Bronchial epithelial cell (primary cell): ENCODE measurements at regions not wholly inside any gene's neighbourhood (a gene's known extent, or its start where the extent isn't known, plus 50 kb on each side); places are given as distances from the start of the nearest gene placed in this dataset.
A peak's percentile ranks its signal among the peaks of the same experiment; 100 is the strongest.

Experiments used
- DNase-seq: peaks from one replicate; pipeline ENCODE4 v3.0.0-alpha.2; 2010; ENCODE audit warnings: low read depth
- FAIRE-seq: peaks from 2 replicates; lab custom pipeline; 2011; peaks lifted over from hg19 to GRCh38; lab: Jason Lieb, UNC
- H3K27me3 ChIP-seq: 2 replicates; pipeline ENCODE4 v1.5.1; 2011; ENCODE audit warnings: low read length; ENCODE audit not compliant: control insufficient read depth, insufficient read depth
- H3K36me3 ChIP-seq: 2 replicates; pipeline ENCODE4 v1.5.1; 2011; ENCODE audit warnings: low read length; ENCODE audit not compliant: control insufficient read depth, insufficient read depth
- H3K4me3 ChIP-seq: 2 replicates; pipeline ENCODE4 v1.5.1; 2011; ENCODE audit warnings: mild to moderate bottlenecking, low read depth, low read length, control low read depth
- CTCF ChIP-seq: IDR thresholded peaks from 2 replicates; pipeline ENCODE4 v1.5.1; 2011; ENCODE audit warnings: mild to moderate bottlenecking, moderate library complexity, low read length, control low read depth, inconsistent platforms; ENCODE audit not compliant: insufficient read depth, severe bottlenecking

- no peak for TF ChIP-seq CTCF
- no peak overlapping the region for H3K4me3 ChIP-seq
- FAIRE-seq (no peak), DNase-seq (peak; percentile 35)
- no peaks in the 10 kb centered on the region for H3K27me3 ChIP-seq
- no peaks in the 10 kb centered on the region for H3K36me3 ChIP-seq
These were observed 136.1 kb upstream of the MME start for GRCh38 chr3:154943981-154944380.

DNA sequence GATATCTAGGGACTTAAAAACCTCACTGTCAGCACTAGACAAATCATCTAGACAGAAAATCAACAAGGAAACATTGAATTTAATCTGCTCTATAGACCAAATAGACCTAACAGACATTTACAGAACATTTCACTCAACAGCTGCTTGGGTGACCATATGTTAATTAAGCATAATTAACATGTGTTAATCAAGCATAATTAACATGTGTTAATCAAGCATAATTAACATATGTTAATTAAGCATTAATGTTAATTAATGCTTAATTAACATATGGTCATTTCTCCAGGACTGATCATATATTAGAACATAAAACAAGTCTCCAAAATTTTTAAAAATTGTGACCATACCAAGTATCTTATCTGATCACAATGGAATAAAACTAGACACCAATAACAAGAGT, 137.3 kb upstream of the MME start:
- FAIRE-seq (no peak), DNase-seq (no peak)
- TF ChIP-seq CTCF: no peak
- no peaks in the 10 kb centered on the region for H3K27me3 ChIP-seq
- no peak overlapping the region for H3K4me3 ChIP-seq
- no peaks in the 10 kb centered on the region for H3K36me3 ChIP-seq

GRCh38 chr3:154936196-154936595, 143.9 kb upstream of the MME start:
- H3K36me3 ChIP-seq: no peaks in the 10 kb centered on the region
- no peak overlapping the region for H3K4me3 ChIP-seq
- no peak for DNase-seq
- TF ChIP-seq CTCF: no peak
- no peak for FAIRE-seq
- H3K27me3 ChIP-seq: no peaks in the 10 kb centered on the region

- H3K36me3 ChIP-seq: no peaks in the 10 kb centered on the region
- no peak overlapping the region for H3K4me3 ChIP-seq
- FAIRE-seq (no peak), DNase-seq (no peak)
- TF ChIP-seq CTCF: no peak
- no peaks in the 10 kb centered on the region for H3K27me3 ChIP-seq
These were observed 146.5 kb upstream of the MME start for GRCh38 chr3:154933581-154933980.

DNA sequence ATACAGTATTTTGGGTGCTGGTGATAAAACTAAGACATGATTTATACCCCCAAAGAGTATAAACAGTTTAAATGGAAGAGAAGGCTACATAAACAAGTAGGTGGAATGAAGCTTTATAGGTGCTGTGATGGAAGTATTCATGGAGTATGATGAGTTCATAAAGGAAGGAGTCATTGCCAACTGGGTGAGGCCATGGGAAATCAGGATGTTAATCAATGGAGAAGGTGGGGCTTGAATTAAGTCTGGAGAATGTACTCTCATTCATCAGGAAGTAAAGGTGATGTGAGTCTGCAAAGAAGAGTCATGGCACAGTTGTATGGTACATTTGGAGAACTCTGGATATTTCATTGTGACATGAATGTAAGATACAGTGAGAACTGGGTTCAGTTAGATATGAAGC, 147.5 kb upstream of the MME start:
- DNase-seq (peak; percentile 53), FAIRE-seq (no peak)
- Histone ChIP-seq H3K27me3 (no peaks in the 10 kb centered on the region), H3K4me3 (no peak overlapping the region), H3K36me3 (no peaks in the 10 kb centered on the region)
- no peak for TF ChIP-seq CTCF

GRCh38 chr3:154931484-154931883, 148.6 kb upstream of the MME start:
- H3K27me3 ChIP-seq: no peaks in the 10 kb centered on the region
- no peak overlapping the region for H3K4me3 ChIP-seq
- H3K36me3 ChIP-seq: no peaks in the 10 kb centered on the region
- FAIRE-seq (no peak), DNase-seq (peak; percentile 49)
- TF ChIP-seq CTCF: no peak
